K562 (cell line): ENCODE measurements at regions not wholly inside any gene's neighbourhood (a gene's known extent, or its start where the extent isn't known, plus 50 kb on each side); places are given as distances from the start of the nearest gene placed in this dataset.

Experiments
- EP300 ChIP-seq: IDR thresholded peaks from 2 replicates; pipeline ENCODE4 v1.6.1; 2012; ENCODE audit warnings: low read length, improper control_type of control experiment
- EZH2 ChIP-seq: IDR thresholded peaks from 2 replicates; pipeline ENCODE4 v1.6.1; 2012; ENCODE audit warnings: low read depth, mild to moderate bottlenecking, inconsistent platforms, low read length, borderline replicate concordance
- GATA2 ChIP-seq: sonication (generic); formaldehyde crosslinking; IDR thresholded peaks from 2 replicates; pipeline ENCODE4 v1.4.0; 2020; ENCODE audit warnings: mild to moderate bottlenecking, missing genetic modification reagents
- POLR2AphosphoS5 ChIP-seq: IDR thresholded peaks from 2 replicates; pipeline ENCODE4 v1.6.1; 2011; ENCODE audit warnings: mild to moderate bottlenecking, low read depth, low read length, moderate library complexity; ENCODE audit not compliant: control insufficient read depth, insufficient read depth
- RBFOX2 ChIP-seq: fragments of 200-400 bp; formaldehyde crosslinking; IDR thresholded peaks from 2 replicates; pipeline ENCODE4 v1.6.1; 2017; ENCODE audit warnings: low read depth, mild to moderate bottlenecking, low read length, moderate library complexity
- ZNF408 ChIP-seq: fragments of 250-450 bp; sonication (Bioruptor Pico); IDR thresholded peaks from 2 replicates; pipeline ENCODE4 v1.4.0; 2020; ENCODE audit warnings: low read depth, mild to moderate bottlenecking, moderate library complexity
- TF ChIP-seq, protein P1 (sequence below): fragments of 250-450 bp; sonication (Bioruptor Pico); IDR thresholded peaks from 2 replicates; pipeline ENCODE4 v1.4.0; 2020; ENCODE audit warnings: borderline replicate concordance

GRCh38 chr13:111633401-111633800, 313.0 kb downstream of the TEX29 start:
- TF ChIP-seq POLR2AphosphoS5 (no peak), RBFOX2 (no peak), ZNF408 (CRISPR knock-in tag) (no peak), GATA2 (no peak), EZH2 (no peak), EP300 (no peak)
- TF ChIP-seq, protein P1, sequence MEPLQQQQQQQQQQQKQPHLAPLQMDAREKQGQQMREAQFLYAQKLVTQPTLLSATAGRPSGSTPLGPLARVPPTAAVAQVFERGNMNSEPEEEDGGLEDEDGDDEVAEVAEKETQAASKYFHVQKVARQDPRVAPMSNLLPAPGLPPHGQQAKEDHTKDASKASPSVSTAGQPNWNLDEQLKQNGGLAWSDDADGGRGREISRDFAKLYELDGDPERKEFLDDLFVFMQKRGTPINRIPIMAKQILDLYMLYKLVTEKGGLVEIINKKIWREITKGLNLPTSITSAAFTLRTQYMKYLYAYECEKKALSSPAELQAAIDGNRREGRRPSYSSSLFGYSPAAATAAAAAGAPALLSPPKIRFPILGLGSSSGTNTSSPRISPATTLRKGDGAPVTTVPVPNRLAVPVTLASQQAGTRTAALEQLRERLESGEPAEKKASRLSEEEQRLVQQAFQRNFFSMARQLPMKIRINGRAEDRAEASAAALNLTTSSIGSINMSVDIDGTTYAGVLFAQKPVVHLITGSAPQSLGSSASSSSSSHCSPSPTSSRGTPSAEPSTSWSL (CRISPR knock-in tag): no peak
